DLD1 (cell line): ENCODE measurements at regions not wholly inside any gene's neighbourhood (a gene's known extent, or its start where the extent isn't known, plus 50 kb on each side); places are given as distances from the start of the nearest gene placed in this dataset.

ENCODE experiments used
- in situ Hi-C: cut with HindIII; loops from 2 replicates; pipeline ENCODE4 v1.10.0; 2017; ENCODE audit warnings: low sequenced_read_pairs

DNA sequence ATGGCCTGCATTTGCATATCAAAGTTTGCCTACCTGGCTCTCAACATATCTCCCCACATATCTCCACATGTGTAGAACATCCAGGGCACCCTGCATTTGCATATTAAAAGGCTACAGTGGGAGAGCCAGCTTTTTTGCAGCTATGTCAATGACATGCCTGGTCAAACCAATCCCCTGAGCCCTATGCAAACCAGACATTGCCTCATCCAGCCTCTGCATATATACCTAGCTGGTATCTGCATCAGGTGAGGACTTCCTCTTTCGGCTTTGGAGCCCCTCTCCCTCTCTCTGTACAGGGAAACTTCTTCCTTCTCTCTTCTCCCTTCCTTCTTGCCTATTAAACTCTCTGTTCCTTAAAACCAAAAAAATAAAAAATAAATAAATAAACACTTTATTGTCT, 142.7 kb upstream of the STEAP4 start:
- in situ Hi-C loops = no loop called here

DNA sequence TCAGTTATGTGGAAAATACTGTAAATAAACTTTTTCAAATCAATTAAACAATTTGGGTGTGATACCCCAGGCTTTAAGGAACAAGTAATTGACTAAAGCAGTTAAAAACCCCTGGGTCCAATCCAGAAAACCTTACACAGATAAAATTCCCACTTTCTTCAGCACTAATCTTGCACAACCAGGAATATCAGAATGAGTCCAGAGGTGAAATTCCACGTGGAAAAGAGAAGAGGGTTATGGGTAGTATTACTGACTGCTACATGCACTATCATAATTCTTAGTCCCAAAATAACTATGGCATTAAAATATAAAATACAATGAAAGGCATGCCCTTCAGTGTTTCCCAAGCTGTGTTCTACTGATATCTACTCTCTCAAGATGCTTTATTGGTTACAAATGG, 135.7 kb upstream of the STEAP4 start:
- in situ Hi-C loops = no loop called here

DNA sequence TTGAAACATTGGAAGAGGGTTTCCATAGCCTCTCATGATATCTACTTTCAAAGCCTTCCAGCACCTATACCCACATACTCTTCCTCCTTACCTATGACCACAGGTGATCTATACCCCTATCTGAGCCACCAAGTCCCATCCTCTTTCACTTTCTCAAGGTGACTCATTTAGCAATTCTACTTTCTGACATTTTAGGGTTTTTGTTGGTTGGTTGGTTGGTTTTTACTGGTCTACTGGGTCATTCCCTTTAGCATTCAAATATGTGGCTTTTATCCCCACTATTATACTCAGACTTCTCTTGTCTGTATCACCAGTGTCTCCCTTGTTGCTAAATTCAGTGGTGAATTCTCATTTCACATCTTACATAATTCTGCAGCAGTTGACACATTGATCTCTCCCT, 130.4 kb upstream of the STEAP4 start:
- in situ Hi-C loops = no loop called here

DNA sequence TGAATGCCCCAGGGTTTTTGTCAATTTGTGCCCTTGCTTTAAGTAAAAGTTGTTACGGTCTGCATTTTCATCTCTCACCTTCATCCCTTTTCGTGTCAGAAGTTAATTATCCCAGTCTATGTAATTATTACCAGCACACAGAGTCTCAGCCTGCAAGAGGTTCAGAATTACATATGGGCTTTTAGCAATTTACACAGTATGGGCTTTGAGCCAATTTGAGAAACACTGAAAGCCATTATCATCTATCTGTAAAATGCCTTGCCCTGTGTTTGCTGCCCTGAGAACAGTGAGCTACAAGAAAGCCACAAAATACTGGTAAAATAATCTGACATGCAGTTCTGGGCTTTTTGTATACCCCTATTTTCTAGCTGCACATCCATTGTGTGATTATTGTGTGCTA, 125.6 kb upstream of the STEAP4 start:
- in situ Hi-C loops = no loop called here

DNA sequence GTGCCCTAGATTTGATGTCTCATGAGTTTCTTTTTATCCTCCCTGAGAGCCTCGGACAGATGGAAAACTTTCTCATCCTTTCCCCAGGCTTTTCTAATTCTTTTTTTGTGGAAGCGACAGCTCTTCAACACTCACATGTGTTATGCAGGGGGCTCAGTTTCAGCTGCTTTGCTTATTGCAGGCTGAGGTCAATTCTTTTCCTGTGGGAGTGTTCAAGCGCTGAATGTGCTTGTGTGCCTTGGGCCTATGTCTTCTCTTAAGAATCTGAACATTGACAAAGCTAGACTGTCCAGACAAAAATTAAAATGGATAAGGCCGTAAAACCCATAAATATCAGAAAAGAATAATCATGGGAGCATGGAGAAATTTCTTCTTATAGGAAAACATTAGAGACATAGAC, 125.2 kb upstream of the STEAP4 start:
- in situ Hi-C loops = no loop called here

- in situ Hi-C loops = no loop called here
Measured at GRCh38 chr7:88429382-88429781, 122.7 kb upstream of the STEAP4 start.

DNA sequence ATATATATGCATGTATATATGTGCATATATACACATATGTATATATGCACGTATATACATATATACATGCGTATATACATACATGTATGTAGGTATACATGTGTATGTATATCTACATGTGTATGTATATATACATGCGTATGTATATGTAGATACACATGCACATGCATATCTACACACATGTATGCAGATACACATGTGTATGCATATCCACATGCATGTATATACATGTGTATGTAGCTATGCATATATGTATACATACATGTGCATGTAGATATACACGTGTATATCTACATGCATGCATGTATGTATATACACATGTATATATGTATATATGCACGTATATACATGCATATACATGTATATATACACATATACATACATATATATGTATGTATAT, 95.8 kb upstream of the STEAP4 start:
- in situ Hi-C loops = no loop called here

DNA sequence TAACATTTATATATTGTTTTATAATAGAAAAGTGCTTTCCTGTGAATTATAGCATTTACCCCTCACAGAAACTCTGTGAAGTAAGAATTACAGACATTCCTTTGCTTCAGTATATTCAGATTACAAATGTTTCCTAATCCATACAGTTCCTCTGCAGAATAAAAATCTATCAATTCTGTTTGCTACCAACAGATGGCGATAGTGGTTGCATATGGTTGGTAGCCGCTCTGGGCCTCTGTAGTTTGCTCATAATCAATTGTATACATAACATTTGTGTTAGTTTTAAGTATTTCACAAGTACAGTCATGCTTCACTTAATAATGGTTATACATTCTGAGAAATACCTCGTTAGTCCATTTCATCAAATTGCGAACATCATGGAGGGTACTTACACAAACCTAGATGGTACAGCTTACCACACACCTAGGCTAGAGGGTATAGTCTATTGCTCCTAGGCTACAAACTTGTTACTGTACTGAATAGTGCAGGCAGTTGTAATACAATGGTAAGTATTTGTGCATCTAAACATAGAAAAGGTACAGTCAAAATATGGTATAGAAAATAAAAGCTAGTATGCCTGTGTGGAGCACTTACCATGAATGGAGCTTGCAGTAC, 94.4 kb upstream of the STEAP4 start:
- in situ Hi-C loops = no loop called here

- in situ Hi-C loops = no loop called here
Measured at GRCh38 chr7:88399696-88400240, 93.1 kb upstream of the STEAP4 start.

- in situ Hi-C loops = no loop called here
Measured at GRCh38 chr7:88399036-88399435, 92.3 kb upstream of the STEAP4 start.

GRCh38 chr7:88398459-88398858, 91.8 kb upstream of the STEAP4 start:
- in situ Hi-C loops = no loop called here

- in situ Hi-C loops = no loop called here
Measured at GRCh38 chr7:88396948-88397322, 90.2 kb upstream of the STEAP4 start.

DNA sequence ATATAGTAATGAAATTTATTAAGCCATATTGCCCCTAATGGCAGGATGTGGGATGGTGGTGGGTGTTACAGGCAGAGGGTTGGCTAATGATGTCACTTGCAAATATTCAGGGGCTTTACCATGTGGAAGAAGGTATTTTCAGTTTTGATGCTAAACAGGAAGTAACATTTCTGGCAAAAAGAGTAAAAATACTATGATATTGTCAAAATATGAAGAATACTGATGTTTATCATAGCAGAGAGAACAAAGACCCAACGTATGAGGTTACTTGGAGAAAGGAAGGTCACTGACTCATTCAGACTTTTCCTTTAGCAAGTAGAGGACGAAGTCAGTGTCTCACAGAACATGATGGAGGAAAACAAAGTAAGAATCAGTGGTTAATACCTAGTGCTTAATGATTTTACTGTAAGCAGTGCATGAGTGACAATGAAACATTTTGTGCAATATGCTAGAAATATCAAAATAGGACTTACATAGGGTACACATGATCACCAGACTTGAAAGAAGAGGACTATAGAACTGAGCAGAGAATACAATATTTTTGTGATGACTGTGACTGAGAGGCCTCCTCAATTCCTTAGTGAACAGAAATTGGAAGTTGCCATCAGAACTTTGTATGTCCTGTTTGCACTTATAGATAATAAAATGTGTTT, 89.7 kb upstream of the STEAP4 start:
- in situ Hi-C loops = no loop called here

DNA sequence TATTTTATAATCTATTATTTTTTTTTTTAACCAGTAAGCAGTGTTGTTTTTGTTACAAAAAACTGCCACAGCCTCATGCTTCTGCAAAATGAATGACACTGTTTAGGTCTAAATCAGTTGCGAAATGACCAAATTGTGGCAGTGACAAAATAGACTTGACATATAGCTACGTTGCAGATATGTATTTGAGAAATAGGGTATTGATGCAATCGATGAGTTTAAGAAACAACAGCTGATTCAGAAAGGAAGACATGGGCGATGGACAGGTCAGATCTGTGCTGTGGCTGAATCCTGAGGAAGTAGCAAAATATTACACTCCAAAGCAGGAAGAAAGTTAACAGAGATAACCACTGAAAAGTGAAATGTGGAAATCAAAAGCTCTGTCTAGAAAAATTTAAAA, 89.0 kb upstream of the STEAP4 start:
- in situ Hi-C loops = no loop called here

DNA sequence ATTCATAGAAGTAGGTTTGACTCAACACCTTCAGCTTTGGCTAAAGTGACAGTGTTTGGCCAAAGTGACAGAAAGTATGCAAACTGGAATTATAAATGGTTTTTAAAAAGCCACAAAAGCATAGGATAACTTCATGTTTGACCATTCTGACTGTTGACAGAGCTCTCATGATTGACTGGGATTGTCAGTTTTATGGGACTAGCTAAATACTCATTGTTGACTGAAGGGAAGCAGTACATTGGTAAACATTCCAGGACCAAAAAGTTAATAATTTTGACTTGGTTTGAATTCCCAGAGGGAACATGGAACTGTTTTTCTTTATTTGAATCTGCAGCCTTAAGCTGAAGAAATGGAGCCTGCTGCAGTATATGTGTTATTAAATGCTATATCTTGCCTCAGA, 84.6 kb upstream of the STEAP4 start:
- in situ Hi-C loops = no loop called here

GRCh38 chr7:88387368-88387767, 80.7 kb upstream of the STEAP4 start:
- in situ Hi-C loops = no loop called here

- in situ Hi-C loops = no loop called here
Measured at GRCh38 chr7:88386665-88387156, 80.0 kb upstream of the STEAP4 start.

DNA sequence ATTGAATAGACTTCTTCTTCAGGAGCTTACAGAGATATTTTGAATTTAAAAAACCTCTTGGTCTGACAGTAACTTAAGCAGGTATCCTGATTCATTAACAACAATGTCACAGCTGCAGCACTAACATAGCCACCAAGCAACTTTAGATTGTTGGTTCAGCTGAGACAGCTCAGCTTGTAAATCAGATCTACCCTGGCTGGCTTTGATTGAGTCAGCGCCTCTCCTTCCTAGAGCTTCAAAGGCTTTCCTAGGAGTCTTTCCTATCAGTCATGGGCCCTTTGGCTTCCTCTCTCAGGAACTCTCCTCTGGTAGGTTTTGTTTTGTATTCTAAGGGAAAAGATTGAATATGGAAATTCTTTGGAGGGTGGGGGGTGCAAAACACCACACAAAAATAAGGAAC, 70.7 kb upstream of the STEAP4 start:
- in situ Hi-C loops = no loop called here

- in situ Hi-C loops = no loop called here
Measured at GRCh38 chr7:88368686-88369085, 62.0 kb upstream of the STEAP4 start.

DNA sequence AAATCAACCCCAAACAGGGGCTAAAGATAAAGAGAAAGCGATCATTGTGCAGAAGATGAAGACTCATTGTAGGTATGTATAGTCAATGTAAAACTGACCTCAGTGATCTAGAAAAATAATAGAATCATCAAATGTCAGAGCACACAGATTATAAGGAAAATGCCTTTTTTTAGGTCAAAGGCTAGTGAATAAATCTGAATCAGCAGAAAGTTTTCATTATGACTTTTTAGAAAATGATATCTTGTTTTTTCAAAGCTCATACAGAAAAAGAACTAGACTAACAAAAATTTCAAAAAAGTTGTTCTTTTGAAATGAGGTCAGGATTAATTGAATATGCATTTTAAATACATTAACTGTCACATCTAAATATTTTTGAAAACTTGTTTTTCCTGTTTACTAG, 60.2 kb upstream of the STEAP4 start:
- in situ Hi-C loops = no loop called here

DNA sequence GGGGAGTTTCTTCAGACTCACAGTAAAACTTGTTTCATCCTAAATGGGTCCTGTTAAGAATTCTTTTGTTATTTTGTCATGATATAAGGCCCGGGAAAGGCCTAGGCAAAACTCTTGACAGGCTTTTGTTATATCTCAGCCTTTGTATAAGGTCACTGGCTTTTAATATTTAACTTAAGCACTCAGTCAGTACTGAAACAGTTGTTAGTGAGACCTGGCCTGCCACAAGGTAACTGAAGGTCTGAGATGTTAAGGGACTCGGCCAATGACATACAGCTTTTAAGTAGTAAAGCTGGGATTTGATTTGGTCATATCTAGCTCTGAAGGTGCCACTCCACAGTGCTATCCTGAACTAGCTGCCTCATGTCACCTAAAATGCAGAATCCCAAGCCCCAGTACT, 57.2 kb upstream of the STEAP4 start:
- in situ Hi-C loops = no loop called here

- in situ Hi-C loops = no loop called here
Measured at GRCh38 chr7:88363249-88363648, 56.6 kb upstream of the STEAP4 start.

DNA sequence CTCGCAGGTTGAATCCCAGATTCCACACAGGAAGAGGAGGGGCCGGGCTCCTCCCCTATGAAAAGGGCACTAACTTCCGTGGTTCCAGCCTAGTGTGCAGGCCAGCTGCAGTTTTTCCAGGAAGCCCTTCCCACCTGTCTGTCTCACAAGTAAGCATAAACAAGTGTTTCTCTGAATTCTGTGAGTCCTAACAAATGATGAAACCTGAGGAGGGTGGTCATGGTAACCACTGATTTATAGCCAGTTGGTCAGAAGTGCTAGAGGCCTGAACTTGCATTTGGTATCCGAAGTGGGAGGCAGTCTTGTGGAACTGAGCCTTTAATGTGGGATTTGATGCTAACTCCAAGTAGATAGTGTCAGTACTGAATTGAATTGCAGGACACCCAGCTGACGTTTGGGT, 54.7 kb upstream of the STEAP4 start:
- in situ Hi-C loops = no loop called here
